GM18867 (cell line): ENCODE measurements at regions not wholly inside any gene's neighbourhood (a gene's known extent, or its start where the extent isn't known, plus 50 kb on each side); places are given as distances from the start of the nearest gene placed in this dataset.

Experiments used
- ATAC-seq: cut with Tn5 transposase; IDR thresholded peaks from one replicate; pipeline ENCODE4 v1.9.1; 2021; ENCODE audit warnings: mild to moderate bottlenecking, moderate library complexity; ENCODE audit not compliant: unreplicated experiment

- no peak for ATAC-seq
These were observed 605.6 kb upstream of the TEX47 start for GRCh38 chr7:89401099-89401498.

- no peak for ATAC-seq
These were observed 606.2 kb upstream of the TEX47 start for GRCh38 chr7:89401690-89402089.

DNA sequence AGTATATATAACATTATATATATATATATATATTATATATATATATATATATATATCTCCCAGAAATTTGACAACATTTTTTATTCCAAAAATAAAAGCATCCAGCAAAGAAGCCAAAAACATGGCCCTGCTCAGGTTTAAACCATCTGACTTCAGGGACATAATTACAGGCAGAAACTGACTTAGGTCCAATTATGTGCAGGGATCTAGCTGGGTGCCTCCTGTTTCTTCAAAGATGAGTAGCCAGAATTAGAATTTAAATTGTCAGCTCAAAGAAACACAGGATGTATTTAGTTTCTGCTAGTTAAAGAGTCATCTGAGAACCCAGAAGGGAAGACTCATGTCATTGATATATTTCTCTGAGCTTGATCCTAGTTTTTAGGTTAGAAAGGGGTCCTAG is 656.4 kb upstream of the TEX47 start:
- no peak for ATAC-seq

GRCh38 chr7:89456556-89456955 is 661.0 kb upstream of the TEX47 start:
- no peak for ATAC-seq

- ATAC-seq, result no peak
These were observed 662.6 kb upstream of the TEX47 start for GRCh38 chr7:89458114-89458513.

DNA sequence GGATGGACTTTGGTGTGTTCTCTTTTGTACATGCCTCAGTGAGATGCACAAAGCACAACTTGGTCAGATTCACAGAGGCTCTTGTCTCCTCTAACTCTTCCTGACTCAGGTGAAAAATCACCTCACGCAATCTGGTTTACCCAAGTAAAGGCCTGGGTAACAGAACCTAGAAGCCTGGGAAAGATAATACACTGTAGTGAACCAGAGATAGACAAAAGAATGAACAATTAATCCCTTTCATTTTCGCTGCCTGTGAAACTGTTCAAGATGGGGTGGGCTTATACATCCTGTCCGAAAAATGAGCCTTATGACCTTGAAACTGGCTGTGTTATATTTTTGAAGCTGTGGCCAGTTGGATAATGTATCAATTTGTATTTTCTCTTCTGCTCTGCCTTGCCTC is 678.9 kb upstream of the TEX47 start:
- ATAC-seq, result peak; percentile 49

- ATAC-seq, result no peak
These were observed 676.3 kb upstream of the STEAP1 start for GRCh38 chr7:89477991-89478390.

DNA sequence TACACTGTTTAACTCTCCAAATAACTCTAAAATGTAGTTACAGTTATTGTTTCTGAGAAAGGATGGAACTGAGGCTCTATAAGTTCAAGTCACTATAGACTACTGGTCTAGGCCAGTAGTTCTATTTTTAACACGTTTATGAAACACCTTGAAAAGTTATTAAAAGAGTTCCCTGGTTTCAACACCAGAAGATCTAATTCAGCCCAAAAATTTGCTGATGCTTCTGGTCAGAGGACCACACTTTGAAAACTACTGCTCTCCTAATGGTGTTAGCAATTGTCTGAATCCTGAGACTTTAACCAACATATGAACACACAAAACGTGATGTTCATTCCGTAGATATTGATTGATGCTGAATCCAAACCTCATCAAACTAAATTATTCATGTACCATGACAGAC is 658.6 kb upstream of the STEAP1 start:
- ATAC-seq, result no peak

GRCh38 chr7:89500084-89500483 is 654.2 kb upstream of the STEAP1 start:
- no peak for ATAC-seq

DNA sequence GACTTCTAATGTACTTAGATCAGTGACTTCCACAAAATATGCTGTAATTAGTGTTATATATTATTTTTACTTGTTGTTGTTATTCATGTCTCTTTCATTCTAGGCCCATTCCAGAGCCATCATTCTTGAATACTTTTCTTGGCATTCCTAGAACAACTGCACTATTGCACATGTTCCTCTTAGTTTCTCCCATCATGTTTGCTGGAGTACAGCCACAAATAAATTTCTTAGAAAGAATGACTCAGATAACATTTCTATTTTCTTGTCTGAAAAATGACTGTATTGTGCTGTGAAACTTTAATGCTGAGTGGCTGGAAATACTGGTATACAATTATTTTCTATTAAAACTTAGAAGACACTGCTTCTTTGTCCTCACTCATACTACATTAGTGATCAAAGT is 651.0 kb upstream of the STEAP1 start:
- no peak for ATAC-seq

DNA sequence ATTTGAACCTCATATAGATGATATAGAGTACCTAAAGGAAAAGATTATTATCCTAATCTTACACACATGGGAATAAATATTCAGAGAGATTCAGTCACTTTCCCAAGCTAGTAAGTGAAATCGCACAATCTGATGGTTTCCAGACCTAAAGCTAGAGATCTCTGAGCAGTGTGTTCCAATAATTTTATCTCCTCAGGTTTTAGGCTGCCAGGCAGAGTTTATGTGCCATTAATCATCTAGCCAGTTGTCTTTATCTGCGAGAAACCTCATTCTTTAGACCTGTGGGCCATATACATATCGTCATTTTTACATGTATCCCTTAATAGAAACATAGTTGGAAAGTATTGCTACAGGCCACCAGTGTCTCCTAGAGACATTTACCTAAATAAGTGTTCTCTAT is 647.2 kb upstream of the STEAP1 start:
- no peak for ATAC-seq

DNA sequence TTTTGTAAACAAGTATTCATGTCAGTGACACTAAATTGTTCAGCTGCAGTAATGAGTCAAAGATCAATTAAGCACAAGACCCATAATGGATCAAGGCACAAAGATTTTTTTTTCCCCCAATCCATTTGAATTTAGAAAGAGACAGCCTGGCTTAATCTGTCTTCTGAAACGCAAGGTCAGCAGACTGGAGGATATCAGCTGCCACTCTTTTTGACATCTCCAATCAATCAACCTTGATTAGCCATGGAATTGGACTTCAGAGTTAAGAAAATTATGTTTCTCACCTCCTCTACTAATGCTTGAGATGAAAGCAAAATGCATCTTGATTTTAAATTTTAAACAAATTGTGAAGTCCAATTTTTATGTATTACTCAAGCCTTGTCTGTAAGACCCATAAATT is 642.4 kb upstream of the STEAP1 start:
- no peak for ATAC-seq

DNA sequence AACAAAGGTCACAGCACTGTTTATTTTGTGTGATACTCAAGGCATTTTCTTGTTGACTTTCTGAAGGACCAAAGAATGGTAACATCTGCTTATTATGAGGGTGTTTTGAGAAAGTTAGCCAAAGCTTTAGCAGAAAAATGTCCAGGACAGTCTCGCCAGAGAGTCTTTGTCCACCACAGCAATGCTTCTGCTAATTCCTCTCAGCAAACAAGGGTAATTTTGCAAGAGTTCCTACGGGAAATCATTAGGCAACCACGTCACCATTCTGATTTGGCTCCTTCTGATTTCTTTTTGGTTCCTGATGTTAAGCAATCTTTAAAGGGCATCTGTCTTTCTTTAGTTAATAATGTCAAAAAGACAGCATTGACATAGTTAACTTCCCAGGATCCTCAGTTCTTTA is 639.3 kb upstream of the STEAP1 start:
- no peak for ATAC-seq

GRCh38 chr7:89517815-89518214 is 636.5 kb upstream of the STEAP1 start:
- ATAC-seq, result no peak

GRCh38 chr7:89549768-89550167 is 604.5 kb upstream of the STEAP1 start:
- no peak for ATAC-seq

- no peak for ATAC-seq
These were observed 600.1 kb upstream of the STEAP1 start for GRCh38 chr7:89554209-89554608.

DNA sequence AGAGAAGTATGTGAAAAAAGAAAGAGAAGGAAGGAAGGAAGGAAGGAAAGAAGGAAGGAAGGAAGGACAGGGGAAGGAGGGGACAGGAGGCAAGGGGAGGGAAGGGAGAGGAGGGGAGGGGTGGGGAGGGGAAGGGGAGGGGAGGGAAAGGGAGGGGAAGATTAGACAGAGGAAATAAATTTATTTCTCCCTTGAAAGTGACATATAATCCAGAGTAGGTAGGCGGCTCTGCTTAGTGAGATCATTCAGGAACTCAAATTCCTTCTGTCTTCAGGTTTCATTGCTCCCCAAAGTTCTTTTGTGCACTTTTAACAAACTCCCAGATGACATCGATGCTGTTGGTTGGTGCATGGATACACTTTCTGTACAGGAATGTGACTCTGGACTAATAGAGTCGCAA is 594.7 kb upstream of the STEAP1 start:
- no peak for ATAC-seq

- ATAC-seq, result no peak
These were observed 590.7 kb upstream of the STEAP1 start for GRCh38 chr7:89563597-89563996.

DNA sequence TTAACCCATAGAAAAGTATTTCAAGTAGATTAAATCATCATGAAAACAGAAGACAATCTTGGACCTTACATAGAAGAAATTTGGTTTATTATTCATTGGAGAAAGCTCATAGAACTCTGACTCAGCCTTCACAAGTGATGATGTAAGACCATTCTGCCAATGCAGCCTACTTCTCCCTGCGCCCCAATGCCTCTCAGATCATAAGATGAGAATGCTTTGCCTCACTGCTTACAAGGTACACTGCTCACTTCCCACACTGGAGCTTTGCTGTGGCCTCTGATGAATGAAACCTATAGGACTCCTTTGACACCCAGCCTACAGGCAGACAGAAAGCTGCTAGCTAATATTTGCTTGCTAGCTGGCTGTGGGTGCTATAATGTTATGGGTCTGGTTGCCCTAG is 569.4 kb upstream of the STEAP1 start:
- ATAC-seq, result no peak

DNA sequence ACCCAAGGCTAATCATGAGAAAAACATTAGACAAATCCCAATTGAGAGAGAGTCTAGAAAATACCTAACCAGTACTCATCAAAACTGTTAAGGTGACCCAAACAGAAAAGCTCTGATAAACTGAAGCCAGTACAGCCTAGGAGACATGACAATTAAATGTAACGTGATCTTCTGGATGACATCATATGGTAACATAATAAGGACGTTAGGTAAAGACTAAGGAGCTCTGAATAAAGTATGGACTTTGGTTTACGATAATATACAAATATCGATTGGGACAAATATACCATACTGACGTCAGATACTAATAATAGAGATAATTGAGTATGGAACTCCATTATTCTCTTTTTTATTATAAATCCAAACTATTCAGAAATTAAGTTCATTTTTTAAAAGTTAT is 561.1 kb upstream of the STEAP1 start:
- ATAC-seq, result no peak

- ATAC-seq, result no peak
These were observed 551.3 kb upstream of the STEAP1 start for GRCh38 chr7:89602984-89603383.

- ATAC-seq, result no peak
These were observed 548.9 kb upstream of the STEAP1 start for GRCh38 chr7:89605362-89605761.

- ATAC-seq, result no peak
These were observed 547.8 kb upstream of the STEAP1 start for GRCh38 chr7:89606511-89606910.

GRCh38 chr7:89607792-89608191 is 546.5 kb upstream of the STEAP1 start:
- ATAC-seq, result no peak
